Urinary bladder (tissue), 3 donors: ENCODE measurements at regions not wholly inside any gene's neighbourhood (a gene's known extent, or its start where the extent isn't known, plus 50 kb on each side); places are given as distances from the start of the nearest gene placed in this dataset.

Experiments
- DNase-seq: peaks from one replicate; pipeline ENCODE4 v3.0.0-alpha.2; 2015; ENCODE audit errors: extremely low spot score
- H3K27ac ChIP-seq: one replicate; pipeline ENCODE4 v1.5.1; 2013; ENCODE audit warnings: low read depth, mild to moderate bottlenecking, moderate library complexity
- H3K36me3 ChIP-seq: one replicate; pipeline ENCODE4 v1.6.1; 2013; ENCODE audit warnings: mild to moderate bottlenecking, moderate library complexity; ENCODE audit not compliant: insufficient read depth
- H3K4me1 ChIP-seq: one replicate; pipeline ENCODE4 v1.6.1; 2013; ENCODE audit warnings: mild to moderate bottlenecking, moderate library complexity; ENCODE audit not compliant: insufficient read depth
- H3K4me3 ChIP-seq: one replicate; pipeline ENCODE4 v1.5.1; 2013; ENCODE audit warnings: low read depth, low read length
- WGBS: extraction: QIAGEN DNeasy Blood & Tissue Kit; methylation state at CpG from one replicate; pipeline ENCODE4 v1.1.7; 2013; 5-methylcytosine and 5-hydroxymethylcytosine counted together
- donor health status: healthy with polysubstance abuse.
- donor health status: healthy.

DNA sequence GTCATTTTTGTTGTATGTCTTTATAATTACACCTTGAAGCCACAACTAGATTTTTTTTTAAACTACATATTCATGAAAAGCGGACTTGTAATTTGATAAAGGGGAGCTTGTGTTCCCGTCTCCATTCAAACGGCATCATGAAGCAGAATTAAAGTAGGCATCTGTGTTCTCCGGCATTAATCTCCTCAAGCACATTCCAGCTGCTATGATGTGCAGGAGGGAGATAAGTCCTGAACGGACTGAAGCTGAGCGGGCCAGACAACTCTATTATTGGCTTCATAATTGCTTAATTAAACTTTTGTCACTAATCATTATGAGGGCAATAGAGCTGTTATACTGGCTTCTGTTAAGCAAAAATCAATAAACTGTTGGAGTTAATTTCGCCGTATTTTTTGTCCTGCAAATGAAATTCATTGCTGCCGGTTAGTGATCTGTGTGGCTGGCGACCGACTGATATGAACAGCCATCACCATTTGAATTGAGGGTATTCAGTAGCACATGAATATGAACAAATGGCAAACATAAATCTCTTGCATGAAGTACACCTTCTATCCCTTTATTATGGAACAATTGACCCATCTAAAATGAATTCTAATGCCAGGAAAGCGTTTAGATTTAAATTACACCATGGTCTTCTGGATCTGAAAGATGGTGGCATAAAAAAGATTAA lies 408.8 kb upstream of the IRX1 start:
- Histone ChIP-seq H3K36me3 (no peaks in the 10 kb centered on the region), H3K27ac (no peak overlapping the region), H3K4me3 (no peak overlapping the region), H3K4me1 (no peaks in the 10 kb centered on the region)
- DNase-seq, result no peak
- 45% methylated on average over 12 of the region's 12 CpGs for WGBS

DNA sequence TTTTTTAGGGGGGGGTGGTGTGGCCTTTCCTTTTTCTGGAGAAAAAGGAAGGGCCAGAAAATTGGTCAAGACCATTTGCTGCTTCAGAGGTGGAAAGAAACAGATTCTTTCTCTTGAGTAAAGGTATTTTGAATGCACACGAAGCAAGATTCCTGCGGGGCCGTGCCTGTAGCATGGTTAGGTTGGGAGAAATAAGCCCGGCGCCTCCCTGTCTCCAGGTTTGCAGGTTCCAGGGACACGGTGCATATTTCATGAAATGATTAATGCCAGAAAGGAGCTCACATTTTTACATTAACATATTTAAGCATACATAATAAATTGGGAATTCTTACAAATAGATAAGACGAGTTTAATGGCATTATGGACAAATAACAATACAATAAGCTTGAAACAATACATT lies 409.5 kb upstream of the IRX1 start:
- no peaks in the 10 kb centered on the region for H3K36me3 ChIP-seq
- no peak overlapping the region for H3K4me3 ChIP-seq
- H3K27ac ChIP-seq, result no peak overlapping the region
- WGBS, result 59% methylated on average over 7 of the region's 7 CpGs
- H3K4me1 ChIP-seq, result no peaks in the 10 kb centered on the region
- no peak for DNase-seq

DNA sequence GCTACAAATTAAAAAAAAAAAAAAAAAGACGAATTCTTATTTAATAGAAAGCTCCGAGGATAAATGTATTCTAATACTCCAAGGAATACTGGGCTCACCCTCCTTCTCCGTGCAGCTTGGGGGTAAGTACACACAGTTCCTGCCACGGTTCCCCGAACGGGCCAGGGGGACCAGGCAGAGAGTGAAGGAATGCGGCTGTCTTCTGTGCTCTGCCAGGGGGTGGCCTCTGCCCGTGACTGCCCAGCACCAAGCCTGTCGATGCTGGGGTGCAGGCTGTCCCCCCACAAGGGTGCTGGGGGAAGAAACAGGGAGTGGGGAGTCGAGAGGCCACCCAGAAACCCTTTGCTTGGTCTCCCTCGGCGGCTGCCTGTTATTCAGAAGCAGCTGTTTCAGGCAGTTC lies 410.1 kb upstream of the IRX1 start:
- DNase-seq, result no peak
- H3K36me3 ChIP-seq, result no peaks in the 10 kb centered on the region
- H3K4me1 ChIP-seq, result no peaks in the 10 kb centered on the region
- H3K27ac ChIP-seq, result no peak overlapping the region
- H3K4me3 ChIP-seq, result no peak overlapping the region
- WGBS, result 50% methylated on average over 12 of the region's 12 CpGs

DNA sequence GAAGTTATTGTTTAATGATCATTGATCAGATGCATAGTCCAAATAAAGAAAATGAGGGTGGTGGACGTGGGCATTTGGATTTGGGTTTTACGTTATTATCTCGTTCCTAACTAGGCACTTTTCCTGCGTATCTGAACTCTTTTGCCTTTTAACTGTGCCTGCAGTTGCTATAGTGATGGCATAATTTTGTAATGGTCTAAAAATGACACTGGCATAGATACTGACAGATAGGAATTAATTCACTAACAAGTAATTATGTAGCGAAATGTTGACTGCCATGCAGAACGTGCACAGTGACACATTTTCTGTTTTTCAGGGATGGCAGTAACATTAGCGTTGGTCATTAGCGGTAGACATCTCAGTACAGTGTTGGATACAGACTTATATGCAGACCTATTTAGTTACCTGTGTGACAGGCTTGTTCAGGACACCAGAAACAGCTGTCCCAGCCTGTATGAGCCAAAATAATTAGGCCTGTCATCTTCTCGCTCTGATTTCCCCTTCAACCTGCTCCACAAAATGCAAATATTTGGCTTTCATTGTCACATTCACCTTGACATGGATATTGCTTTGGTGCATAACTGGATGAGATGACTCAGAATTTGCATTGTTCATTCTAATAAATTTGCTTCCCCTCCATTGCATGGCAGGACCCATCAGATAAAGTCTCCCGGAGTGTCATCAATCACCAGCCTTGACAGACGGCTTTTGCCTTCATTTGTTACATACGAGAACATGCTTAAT lies 413.3 kb upstream of the IRX1 start:
- H3K4me1 ChIP-seq, result no peaks in the 10 kb centered on the region
- no peak overlapping the region for H3K27ac ChIP-seq
- no peaks in the 10 kb centered on the region for H3K36me3 ChIP-seq
- no peak overlapping the region for H3K4me3 ChIP-seq
- 78% methylated on average over 12 of the region's 12 CpGs for WGBS
- no peak for DNase-seq

DNA sequence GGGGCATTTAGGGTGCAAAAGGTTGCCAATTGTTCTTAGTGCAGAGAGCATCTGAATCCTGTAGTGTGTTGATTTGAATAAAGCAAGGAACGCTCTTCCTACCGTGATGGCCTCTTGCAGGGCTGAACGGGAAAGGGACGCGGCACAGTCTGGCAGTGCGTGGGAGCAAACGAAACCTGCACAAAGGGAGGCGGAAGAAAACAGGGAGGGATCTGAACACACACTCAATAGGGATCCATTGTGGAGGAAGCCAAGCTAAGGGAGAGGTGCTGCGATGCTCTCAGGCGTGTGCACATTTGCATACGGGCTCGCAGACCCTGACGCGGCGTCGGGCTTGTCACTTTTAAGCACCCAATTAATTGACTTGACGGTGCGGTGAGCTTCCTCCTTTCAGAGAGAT lies 414.0 kb upstream of the IRX1 start:
- Histone ChIP-seq H3K4me1 (no peaks in the 10 kb centered on the region), H3K4me3 (no peak overlapping the region), H3K27ac (no peak overlapping the region), H3K36me3 (no peaks in the 10 kb centered on the region)
- 58% methylated on average over 18 of the region's 18 CpGs for WGBS
- no peak for DNase-seq

DNA sequence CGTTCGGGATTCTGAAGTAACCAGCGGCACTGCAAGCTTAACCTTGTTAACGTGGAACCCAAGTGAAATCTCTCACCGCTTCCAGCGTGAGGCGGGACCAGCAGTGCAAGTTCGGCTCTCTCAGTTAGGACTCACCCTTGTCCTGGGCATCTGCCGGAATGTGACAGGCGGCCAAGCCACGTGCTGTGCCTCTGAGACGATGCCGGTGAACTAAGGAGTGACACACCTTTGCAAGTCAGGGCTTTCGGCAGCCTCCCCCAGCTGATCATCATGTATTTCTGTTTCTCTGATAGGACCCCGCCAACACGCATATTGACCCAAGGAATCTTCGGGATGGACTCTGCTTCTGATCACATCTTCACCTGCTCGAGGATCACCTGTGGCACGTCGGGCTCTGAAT lies 415.0 kb upstream of the IRX1 start:
- H3K4me3 ChIP-seq, result no peak overlapping the region
- 85% methylated on average over 20 of the region's 20 CpGs for WGBS
- no peak for DNase-seq
- H3K36me3 ChIP-seq, result no peaks in the 10 kb centered on the region
- H3K4me1 ChIP-seq, result no peaks in the 10 kb centered on the region
- H3K27ac ChIP-seq, result no peak overlapping the region

DNA sequence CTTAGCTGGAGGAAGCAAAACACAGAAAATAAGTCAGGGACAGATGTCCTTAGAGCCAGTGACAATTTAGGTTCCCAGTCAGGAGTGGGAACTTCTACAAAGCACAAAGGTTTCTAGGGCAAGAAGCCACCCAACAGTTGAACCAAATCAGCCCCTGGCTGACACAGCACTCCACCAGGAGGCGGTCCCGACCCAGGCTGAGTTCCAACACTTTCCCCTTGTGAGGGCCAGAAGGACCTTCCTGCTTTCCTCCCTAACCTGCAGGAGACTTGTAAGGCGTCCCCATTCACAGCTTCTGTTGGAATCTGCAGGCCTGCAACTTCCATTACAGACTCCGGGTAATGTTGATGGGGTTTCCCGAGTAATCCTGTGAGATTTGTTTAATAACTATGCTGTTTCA lies 416.4 kb upstream of the IRX1 start:
- H3K27ac ChIP-seq, result no peak overlapping the region
- no peak overlapping the region for H3K4me3 ChIP-seq
- WGBS, result 47% methylated on average over 5 of the region's 5 CpGs
- H3K4me1 ChIP-seq, result no peaks in the 10 kb centered on the region
- no peak for DNase-seq
- no peaks in the 10 kb centered on the region for H3K36me3 ChIP-seq

DNA sequence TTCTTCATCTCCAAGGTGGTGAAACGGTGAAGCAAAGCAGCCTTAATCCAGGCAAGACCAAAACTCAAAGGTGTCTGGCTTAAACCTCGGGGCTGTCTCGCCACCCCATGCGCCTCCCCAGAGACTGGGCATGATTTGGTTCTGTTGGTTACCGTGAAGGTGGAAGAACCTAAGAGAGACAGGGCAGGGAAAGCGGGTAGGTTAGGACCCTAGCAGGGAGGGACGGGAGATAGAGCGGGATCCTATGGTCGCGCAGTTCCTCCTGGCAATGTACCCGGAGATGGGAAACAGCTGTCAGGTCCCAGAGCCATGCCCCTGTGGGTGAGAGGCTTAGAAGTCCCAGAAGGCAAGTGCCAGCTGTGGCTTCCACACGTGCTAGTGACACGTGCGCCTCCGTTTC lies 418.3 kb upstream of the IRX1 start:
- DNase-seq, result no peak
- Histone ChIP-seq H3K27ac (no peak overlapping the region), H3K4me1 (no peaks in the 10 kb centered on the region), H3K36me3 (no peaks in the 10 kb centered on the region), H3K4me3 (no peak overlapping the region)
- WGBS, result 85% methylated on average over 15 of the region's 15 CpGs

DNA sequence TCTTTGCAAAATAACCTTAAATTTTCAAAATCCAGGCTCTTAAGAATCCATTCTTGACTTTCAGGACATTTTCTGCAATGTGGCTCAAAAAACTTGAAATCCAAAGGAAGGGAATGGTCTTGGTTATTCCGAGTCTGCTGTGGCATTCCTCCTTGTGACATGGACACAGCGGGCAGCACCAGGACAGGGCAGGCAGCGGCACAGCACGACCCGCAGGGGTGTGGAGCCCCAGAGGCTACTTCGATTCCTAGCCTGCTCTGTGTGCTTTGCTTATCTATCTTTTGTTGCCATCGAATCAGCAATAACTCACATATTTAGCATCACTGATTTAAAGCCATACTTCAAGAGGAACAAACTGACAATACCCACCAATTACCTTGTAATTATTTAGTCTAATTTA lies 420.2 kb upstream of the IRX1 start:
- H3K4me1 ChIP-seq, result no peaks in the 10 kb centered on the region
- H3K36me3 ChIP-seq, result no peaks in the 10 kb centered on the region
- WGBS, result 76% methylated on average over 7 of the region's 7 CpGs
- no peak overlapping the region for H3K27ac ChIP-seq
- no peak overlapping the region for H3K4me3 ChIP-seq
- DNase-seq, result no peak

DNA sequence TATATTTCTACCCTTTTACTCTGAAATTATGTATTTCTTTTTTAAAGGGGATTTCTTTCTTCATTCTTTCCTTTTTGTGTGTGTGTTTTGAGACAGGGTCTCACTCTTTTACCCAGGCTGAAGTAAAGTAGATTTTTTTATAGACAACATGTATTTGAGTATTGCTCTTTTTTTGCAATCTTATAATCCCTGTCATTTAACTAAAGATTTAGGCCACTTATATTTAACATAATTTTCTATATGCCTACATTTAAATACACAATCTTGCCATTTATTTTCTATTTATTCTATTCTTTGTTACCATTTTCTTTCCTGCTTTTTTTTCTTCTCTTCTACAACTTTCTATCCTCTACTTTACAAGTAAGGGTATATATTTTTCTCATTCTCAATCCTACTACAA lies 416.0 kb upstream of the IRX2 start:
- H3K36me3 ChIP-seq, result no peaks in the 10 kb centered on the region
- no peak overlapping the region for H3K27ac ChIP-seq
- no peak for DNase-seq

DNA sequence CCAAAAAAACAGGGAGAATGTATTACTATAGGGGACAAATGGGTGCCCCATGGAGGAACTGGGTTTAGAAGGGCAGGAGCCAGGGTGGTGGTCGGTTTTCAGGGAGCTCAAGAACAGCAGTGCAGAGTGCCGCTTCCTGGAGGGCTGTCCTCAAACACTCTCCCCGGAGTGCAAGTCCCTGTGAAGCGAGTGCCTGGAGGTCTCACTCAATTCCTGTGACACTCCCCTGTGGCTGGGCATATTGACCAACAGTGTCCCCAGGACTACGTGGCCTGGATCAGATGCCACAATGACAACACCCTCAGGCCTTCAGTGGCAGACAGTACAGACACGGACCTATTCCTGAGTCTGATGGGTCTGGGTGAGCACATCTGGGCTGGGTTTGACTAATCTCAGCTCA lies 412.1 kb upstream of the IRX2 start:
- 80% methylated on average over 6 of the region's 6 CpGs for WGBS
- no peak for DNase-seq
- H3K36me3 ChIP-seq, result no peaks in the 10 kb centered on the region

More for the DNA sequence above, 416.0 kb upstream of the IRX2 start:
- no peak overlapping the region for H3K4me3 ChIP-seq
- no peaks in the 10 kb centered on the region for H3K4me1 ChIP-seq

DNA sequence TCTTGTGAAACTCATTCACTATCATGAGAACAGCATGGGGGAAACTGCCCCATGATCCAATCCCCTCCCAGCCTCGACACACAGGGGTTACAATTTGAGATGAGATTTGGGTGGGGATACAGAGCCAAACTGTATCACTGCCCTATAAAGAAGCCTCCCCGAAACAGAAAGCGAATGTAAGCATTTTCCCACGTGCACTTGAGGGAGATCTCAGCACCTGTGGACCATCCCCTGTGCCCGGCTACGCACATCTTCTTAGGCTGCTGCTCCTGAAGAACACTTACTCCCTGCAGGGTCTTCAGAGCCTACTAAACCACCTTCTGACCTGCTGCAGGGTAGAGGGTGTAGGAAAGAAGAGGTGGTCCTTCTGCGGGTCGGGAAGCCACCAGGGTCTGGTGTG lies 410.2 kb upstream of the IRX2 start:
- Histone ChIP-seq H3K4me1 (no peaks in the 10 kb centered on the region), H3K27ac (no peak overlapping the region), H3K36me3 (no peaks in the 10 kb centered on the region), H3K4me3 (no peak overlapping the region)
- no peak for DNase-seq
- WGBS, result 62% methylated on average over 8 of the region's 8 CpGs

More for the DNA sequence above, 412.1 kb upstream of the IRX2 start:
- H3K4me1 ChIP-seq, result no peaks in the 10 kb centered on the region
- H3K27ac ChIP-seq, result no peak overlapping the region
- no peak overlapping the region for H3K4me3 ChIP-seq

DNA sequence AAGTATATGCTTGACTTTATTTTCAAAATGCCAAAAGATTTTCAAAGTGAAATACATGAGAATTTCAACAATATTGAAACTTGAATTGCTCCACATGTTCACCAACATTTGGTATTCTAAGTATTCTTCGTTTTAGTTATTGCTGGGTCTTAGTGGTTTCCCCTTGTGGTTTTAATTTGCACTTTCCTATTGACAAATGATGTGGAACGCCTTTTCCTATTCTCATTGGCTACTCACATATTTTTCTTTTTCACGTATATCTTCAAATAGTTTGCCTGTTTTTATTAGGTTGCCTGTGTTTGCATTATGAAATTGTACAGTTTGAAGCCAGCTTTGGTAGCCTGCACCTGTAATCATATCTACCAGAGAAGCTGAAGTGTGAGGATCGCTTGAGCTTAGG lies 405.7 kb upstream of the IRX2 start:
- Histone ChIP-seq H3K4me1 (no peaks in the 10 kb centered on the region), H3K36me3 (no peaks in the 10 kb centered on the region), H3K27ac (no peak overlapping the region), H3K4me3 (no peak overlapping the region)
- DNase-seq, result no peak
- WGBS, result 50% methylated on average over 4 of the region's 4 CpGs

DNA sequence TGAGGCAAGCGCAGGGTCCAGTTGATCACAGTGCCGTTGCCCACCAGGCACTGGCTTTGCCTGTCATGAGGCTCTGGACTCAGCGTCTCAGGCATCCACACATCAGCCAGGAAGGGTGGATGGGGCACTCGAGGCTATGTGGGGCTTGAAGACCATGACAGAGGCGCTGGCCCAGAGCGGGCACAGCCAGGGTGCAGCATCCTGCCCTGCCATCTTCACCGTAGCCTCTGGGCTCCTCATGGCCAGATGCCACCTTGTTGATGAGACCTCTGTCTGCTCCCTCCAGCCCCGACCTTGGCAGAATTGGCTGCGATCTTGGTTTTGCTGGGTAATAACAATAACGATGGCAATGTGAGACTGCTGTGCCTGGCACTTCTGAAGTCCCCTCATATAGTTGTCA lies 404.2 kb upstream of the IRX2 start:
- Histone ChIP-seq H3K4me3 (no peak overlapping the region), H3K4me1 (no peaks in the 10 kb centered on the region), H3K27ac (no peak overlapping the region), H3K36me3 (no peaks in the 10 kb centered on the region)
- no peak for DNase-seq
- 93% methylated on average over 10 of the region's 10 CpGs for WGBS
